ENCODE measurements at regions not wholly inside any gene's neighbourhood (a gene's known extent, or its start where the extent isn't known, plus 50 kb on each side); places are given as distances from the start of the nearest gene placed in this dataset.
"Not testable (repeated sequence)": the region's sequence is repeated elsewhere in the genome, so short reads cannot be mapped to it uniquely, and the experiment has no call there.

DNA sequence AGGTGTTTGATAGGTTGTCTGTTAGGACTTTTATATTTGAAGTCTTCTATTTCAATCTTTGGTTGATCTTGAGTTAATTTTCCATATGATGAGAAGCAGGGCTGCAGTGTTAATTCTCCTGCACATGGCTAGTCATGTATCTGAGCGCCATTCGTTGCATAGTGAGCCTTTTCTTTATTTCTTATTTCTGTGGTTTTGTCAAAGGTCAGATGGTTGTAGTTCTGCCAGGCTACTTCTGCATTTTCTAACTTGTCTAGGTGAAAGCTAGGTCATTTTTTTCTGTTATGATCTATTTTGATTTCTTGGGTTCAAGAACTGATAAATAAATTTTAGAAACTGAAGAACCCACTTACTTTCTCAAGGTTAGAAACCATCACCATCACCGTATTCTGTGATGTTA lies 56.7 kb downstream of the CCDC74A start:
- intact Hi-C loops (cut with micrococcal nuclease), result no loop called here
- ChIA-PET POLR2A (no interaction called here), CTCF (no interaction called here)
- Mint-ChIP-seq H3K27ac (no peak overlapping the region), H3K4me3 (no peak overlapping the region), H3K36me3 (no peaks in the 10 kb centered on the region), H3K9me3 (peaks cover 0 to 2% (median 0%) of the 10 kb centered on the region in 11 donors), H3K4me1 (peaks cover 0 to 2% (median 0%) of the 10 kb centered on the region in 7 donors), H3K27me3 (peaks cover 29 to 54% (median 45%) of the 10 kb centered on the region in 5 donors)
- no peaks in the 10 kb centered on the region for H3K9me3 ChIP-seq (ENCODE audit: control insufficient read depth in 2 of 3, low read length in 3 of 3)
- ATAC-seq, result no peak
- no peaks in the 10 kb centered on the region for H3K36me3 ChIP-seq (ENCODE audit: control insufficient read depth in 2 of 3, insufficient read depth in 3 of 3, low read length in 3 of 3)
- no peaks in the 10 kb centered on the region for H3K27me3 ChIP-seq (ENCODE audit: control insufficient read depth in 2 of 2, insufficient read depth in 2 of 2, low read length in 2 of 2)
- no peaks in the 10 kb centered on the region for H3K4me1 ChIP-seq (ENCODE audit: control insufficient read depth in 2 of 2, insufficient read depth in 2 of 2, low read length in 2 of 2)
- no peak for DNase-seq
- no peak overlapping the region for H3K27ac ChIP-seq (ENCODE audit: low read depth, low read length)
- H3K4me3 ChIP-seq (ENCODE audit: low read length), result no peak overlapping the region

DNA sequence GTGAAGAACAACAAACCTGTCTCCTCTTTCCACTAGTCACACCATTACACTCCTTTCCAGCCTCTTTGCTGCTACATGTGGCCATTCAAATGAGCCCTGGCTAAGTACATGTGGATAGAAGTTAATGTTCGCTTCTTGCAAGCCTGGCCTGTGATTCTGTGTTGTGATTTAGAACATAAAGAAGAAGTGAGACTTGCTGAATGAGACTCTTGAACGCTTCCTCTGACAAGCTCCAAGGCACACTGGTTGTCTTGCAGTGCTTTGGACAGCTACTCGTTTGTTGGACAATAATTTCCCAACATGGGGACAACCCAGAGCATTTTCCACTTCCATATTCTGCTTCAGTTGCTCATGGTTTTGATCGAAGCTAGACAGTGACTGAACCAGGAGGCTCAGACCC lies 57.3 kb downstream of the CCDC74A start:
- Mint-ChIP-seq H3K4me3 (no peak overlapping the region), H3K36me3 (no peaks in the 10 kb centered on the region), H3K27ac (no peak overlapping the region), H3K27me3 (peaks cover 27 to 52% (median 43%) of the 10 kb centered on the region in 5 donors), H3K9me3 (peaks cover 0 to 2% (median 0%) of the 10 kb centered on the region in 11 donors), H3K4me1 (peaks cover 0 to 2% (median 0%) of the 10 kb centered on the region in 7 donors)
- ATAC-seq, result no peak
- DNase-seq, result no peak
- ChIA-PET CTCF (no interaction called here), POLR2A (no interaction called here)
- intact Hi-C loops (cut with micrococcal nuclease), result no loop called here
- H3K27ac ChIP-seq (ENCODE audit: low read depth, low read length), result no peak overlapping the region
- H3K4me1 ChIP-seq (ENCODE audit: control insufficient read depth in 2 of 2, insufficient read depth in 2 of 2, low read length in 2 of 2), result no peaks in the 10 kb centered on the region
- H3K36me3 ChIP-seq (ENCODE audit: control insufficient read depth in 2 of 3, insufficient read depth in 3 of 3, low read length in 3 of 3), result no peaks in the 10 kb centered on the region
- H3K4me3 ChIP-seq (ENCODE audit: low read length), result no peak overlapping the region
- no peaks in the 10 kb centered on the region for H3K27me3 ChIP-seq (ENCODE audit: control insufficient read depth in 2 of 2, insufficient read depth in 2 of 2, low read length in 2 of 2)
- no peaks in the 10 kb centered on the region for H3K9me3 ChIP-seq (ENCODE audit: control insufficient read depth in 2 of 3, low read length in 3 of 3)

DNA sequence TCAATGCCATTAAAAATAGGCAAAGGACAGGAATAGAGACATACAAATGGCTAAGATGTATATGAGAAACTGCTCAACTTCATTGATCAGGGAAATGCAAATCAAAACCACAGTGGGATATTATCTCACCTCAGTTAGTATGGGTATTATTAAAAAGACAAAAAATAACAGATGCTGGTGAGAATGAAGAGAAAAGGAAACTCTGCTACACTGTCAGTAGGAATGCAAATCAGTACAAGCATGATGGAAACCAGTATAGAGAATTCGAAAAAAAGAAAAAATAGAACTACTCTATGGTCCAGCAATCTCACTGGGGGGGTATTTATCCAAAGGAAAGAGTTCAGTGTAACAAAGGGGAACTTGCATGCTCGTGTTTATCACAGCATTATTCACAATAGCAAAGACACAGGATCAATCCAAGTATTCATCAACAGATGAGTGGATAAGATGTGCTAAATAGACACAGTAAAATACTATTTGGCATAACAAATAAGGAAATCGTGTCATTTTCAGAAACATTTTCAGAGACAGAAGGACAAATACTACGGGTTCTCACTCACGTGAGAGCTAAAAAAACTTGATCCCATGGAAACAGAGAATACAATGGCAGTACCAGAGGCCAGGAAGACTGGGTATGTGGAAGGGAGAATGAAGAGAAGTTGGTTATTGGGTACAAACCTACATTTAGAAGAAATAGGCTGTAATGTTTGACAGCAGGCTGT lies 60.6 kb downstream of the CCDC74A start:
- CTCF ChIA-PET, result no interaction called here
- POLR2A ChIA-PET, result no interaction called here
- peaks cover 0 to 2% (median 0%) of the 10 kb centered on the region in 11 donors for H3K9me3 Mint-ChIP-seq

DNA sequence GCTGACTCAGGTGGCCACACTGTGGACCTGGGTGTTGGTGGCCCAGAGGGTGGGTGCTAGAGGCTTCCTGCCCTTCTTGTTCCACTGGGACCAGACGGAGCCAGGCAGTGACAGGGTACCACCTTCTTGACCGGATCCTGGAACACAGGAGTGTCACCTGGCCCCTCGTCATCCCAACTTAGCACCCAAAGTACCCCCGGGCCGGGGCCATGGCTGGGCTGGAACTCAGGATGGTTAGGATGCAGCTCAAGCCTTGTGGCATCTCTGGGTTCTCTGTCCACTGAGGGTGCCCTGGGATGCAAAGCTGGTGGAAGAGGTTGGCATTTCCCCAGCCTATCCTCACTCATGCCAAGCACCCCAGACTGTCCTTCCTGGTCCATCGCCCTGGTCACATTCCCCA lies 61.4 kb downstream of the CCDC74A start:
- ATAC-seq, result not testable (repeated sequence)

More for the DNA sequence above, 60.6 kb downstream of the CCDC74A start:
- H3K27ac ChIP-seq (ENCODE audit: low read depth, low read length), result no peak overlapping the region
- no peaks in the 10 kb centered on the region for H3K36me3 ChIP-seq (ENCODE audit: control insufficient read depth in 2 of 3, insufficient read depth in 3 of 3, low read length in 3 of 3)
- peaks cover 0 to 2% (median 0%) of the 10 kb centered on the region in 7 donors for H3K4me1 Mint-ChIP-seq
- H3K27me3 Mint-ChIP-seq, result peaks cover 10 to 33% (median 28%) of the 10 kb centered on the region in 5 donors
- no peak for ATAC-seq
- no peak overlapping the region for H3K4me3 Mint-ChIP-seq
- no peak overlapping the region for H3K4me3 ChIP-seq (ENCODE audit: low read length)
- intact Hi-C loops (cut with micrococcal nuclease), result no loop called here
- no peaks in the 10 kb centered on the region for H3K9me3 ChIP-seq (ENCODE audit: control insufficient read depth in 2 of 3, low read length in 3 of 3)
- H3K36me3 Mint-ChIP-seq, result no peaks in the 10 kb centered on the region
- no peak overlapping the region for H3K27ac Mint-ChIP-seq
- no peaks in the 10 kb centered on the region for H3K4me1 ChIP-seq (ENCODE audit: control insufficient read depth in 2 of 2, insufficient read depth in 2 of 2, low read length in 2 of 2)
- DNase-seq, result no peak
- H3K27me3 ChIP-seq (ENCODE audit: control insufficient read depth in 2 of 2, insufficient read depth in 2 of 2, low read length in 2 of 2), result no peaks in the 10 kb centered on the region

DNA sequence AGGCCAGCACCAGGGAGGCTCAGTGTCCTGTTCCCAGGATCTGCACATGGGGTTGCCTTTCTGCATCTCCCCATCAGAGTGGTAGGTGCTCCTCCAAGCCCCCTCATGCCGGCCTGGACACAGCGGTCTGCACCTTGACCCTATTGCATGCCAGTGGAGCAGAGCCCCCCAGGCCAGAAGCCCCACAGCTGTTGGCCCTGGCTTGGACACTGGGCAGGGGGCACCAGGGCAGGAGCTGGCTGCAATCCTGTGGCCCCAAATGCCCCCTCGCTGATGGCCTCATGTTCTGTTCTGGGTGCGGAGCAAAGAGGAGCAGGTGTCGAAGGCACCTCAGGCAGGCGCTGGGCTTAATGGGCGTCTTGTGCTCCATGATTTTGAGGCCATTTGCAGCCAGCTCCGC lies 62.7 kb downstream of the CCDC74A start:
- H3K4me1 ChIP-seq (ENCODE audit: control insufficient read depth in 2 of 2, insufficient read depth in 2 of 2, low read length in 2 of 2), result no peaks in the 10 kb centered on the region
- Mint-ChIP-seq H3K9me3 (no peaks in the 10 kb centered on the region), H3K36me3 (no peaks in the 10 kb centered on the region), H3K4me1 (peaks cover 0 to 2% (median 0%) of the 10 kb centered on the region in 7 donors), H3K27me3 (peaks cover 8 to 25% (median 19%) of the 10 kb centered on the region in 5 donors), H3K4me3 (no peak overlapping the region), H3K27ac (no peak overlapping the region)
- no peaks in the 10 kb centered on the region for H3K27me3 ChIP-seq (ENCODE audit: control insufficient read depth in 2 of 2, insufficient read depth in 2 of 2, low read length in 2 of 2)
- no peak overlapping the region for H3K27ac ChIP-seq (ENCODE audit: low read depth, low read length)
- DNase-seq, result no peak
- ChIA-PET POLR2A (no interaction called here), CTCF (interaction anchor here (0.6 kb wide), 1 partner anchor 444 kb away, joined by 3 read pairs; no protein-coding TSS in a partner anchor)
- intact Hi-C loops (cut with micrococcal nuclease), result no loop called here
- ATAC-seq, result no peak
- no peaks in the 10 kb centered on the region for H3K36me3 ChIP-seq (ENCODE audit: control insufficient read depth in 2 of 3, insufficient read depth in 3 of 3, low read length in 3 of 3)
- no peaks in the 10 kb centered on the region for H3K9me3 ChIP-seq (ENCODE audit: control insufficient read depth in 2 of 3, low read length in 3 of 3)
- no peak overlapping the region for H3K4me3 ChIP-seq (ENCODE audit: low read length)

More for the DNA sequence above, 61.4 kb downstream of the CCDC74A start:
- H3K4me1 ChIP-seq (ENCODE audit: control insufficient read depth in 2 of 2, insufficient read depth in 2 of 2, low read length in 2 of 2); DNase-seq; POLR2A ChIA-PET; H3K27ac Mint-ChIP-seq; H3K4me1 Mint-ChIP-seq; intact Hi-C loops (cut with micrococcal nuclease); CTCF ChIA-PET; H3K4me3 ChIP-seq (ENCODE audit: low read length); H3K4me3 Mint-ChIP-seq; H3K9me3 Mint-ChIP-seq; H3K36me3 Mint-ChIP-seq; H3K9me3 ChIP-seq (ENCODE audit: control insufficient read depth in 2 of 3, low read length in 3 of 3); H3K36me3 ChIP-seq (ENCODE audit: control insufficient read depth in 2 of 3, insufficient read depth in 3 of 3, low read length in 3 of 3); H3K27me3 ChIP-seq (ENCODE audit: control insufficient read depth in 2 of 2, insufficient read depth in 2 of 2, low read length in 2 of 2); H3K27ac ChIP-seq (ENCODE audit: low read depth, low read length): not testable (repeated sequence)
- H3K27me3 Mint-ChIP-seq, result peaks cover 8 to 25% (median 20%) of the 10 kb centered on the region in 5 donors

DNA sequence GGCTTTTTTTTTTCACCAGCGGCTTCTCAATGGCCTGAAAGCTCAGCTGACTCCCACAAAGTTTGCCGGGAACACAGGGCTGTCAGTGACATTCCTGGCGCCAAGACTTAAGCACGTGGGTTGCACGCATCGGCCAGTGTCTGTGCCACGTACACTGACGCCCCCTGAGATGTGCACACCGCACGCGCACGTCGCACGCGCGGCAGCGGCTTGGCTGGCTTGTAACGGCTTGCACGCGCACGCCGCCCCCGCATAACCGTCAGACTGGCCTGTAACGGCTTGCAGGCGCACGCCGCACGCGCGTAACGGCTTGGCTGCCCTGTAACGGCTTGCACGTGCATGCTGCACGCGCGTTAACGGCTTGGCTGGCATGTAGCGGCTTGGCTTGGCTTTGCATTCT lies 63.2 kb downstream of the CCDC74A start:
- Histone ChIP-seq H3K27me3 (ENCODE audit: control insufficient read depth in 2 of 2, insufficient read depth in 2 of 2, low read length in 2 of 2) (no peaks in the 10 kb centered on the region), H3K9me3 (ENCODE audit: control insufficient read depth in 2 of 3, low read length in 3 of 3) (no peaks in the 10 kb centered on the region), H3K4me1 (ENCODE audit: control insufficient read depth in 2 of 2, insufficient read depth in 2 of 2, low read length in 2 of 2) (no peaks in the 10 kb centered on the region), H3K4me3 (ENCODE audit: low read length) (no peak overlapping the region), H3K27ac (ENCODE audit: low read depth, low read length) (no peak overlapping the region), H3K36me3 (ENCODE audit: control insufficient read depth in 2 of 3, insufficient read depth in 3 of 3, low read length in 3 of 3) (no peaks in the 10 kb centered on the region)
- ChIA-PET POLR2A (no interaction called here), CTCF (no interaction called here)
- Mint-ChIP-seq H3K9me3 (no peaks in the 10 kb centered on the region), H3K36me3 (no peaks in the 10 kb centered on the region), H3K4me3 (no peak overlapping the region), H3K4me1 (peaks cover 0 to under 1% (median 0%) of the 10 kb centered on the region in 7 donors), H3K27ac (no peak overlapping the region), H3K27me3 (peaks cover 8 to 25% (median 20%) of the 10 kb centered on the region in 5 donors)
- ATAC-seq (no peak), DNase-seq (no peak)
- intact Hi-C loops (cut with micrococcal nuclease), result no loop called here

DNA sequence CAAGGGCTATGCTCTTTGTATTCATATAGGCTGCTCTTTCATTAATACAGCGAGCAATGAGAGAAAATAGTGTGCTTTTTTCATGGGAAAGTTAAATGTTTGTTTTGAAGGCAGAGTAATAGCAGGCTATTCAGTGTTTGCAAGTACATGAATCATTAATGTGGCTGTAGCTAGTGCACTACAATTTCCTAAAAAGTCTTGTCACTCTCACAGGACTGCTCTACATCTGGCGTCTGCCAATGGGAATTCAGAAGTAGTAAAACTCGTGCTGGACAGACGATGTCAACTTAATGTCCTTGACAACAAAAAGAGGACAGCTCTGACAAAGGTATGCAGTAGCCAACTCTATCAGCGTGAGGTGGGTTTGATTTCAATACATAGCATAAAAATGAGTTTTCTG lies 68.9 kb downstream of the CCDC74A start:
- H3K36me3 Mint-ChIP-seq; ATAC-seq; H3K4me1 Mint-ChIP-seq; DNase-seq; H3K27ac Mint-ChIP-seq; H3K36me3 ChIP-seq (ENCODE audit: control insufficient read depth in 2 of 3, insufficient read depth in 3 of 3, low read length in 3 of 3); H3K9me3 Mint-ChIP-seq; H3K27me3 ChIP-seq (ENCODE audit: control insufficient read depth in 2 of 2, insufficient read depth in 2 of 2, low read length in 2 of 2); intact Hi-C loops (cut with micrococcal nuclease); H3K4me3 ChIP-seq (ENCODE audit: low read length); H3K9me3 ChIP-seq (ENCODE audit: control insufficient read depth in 2 of 3, low read length in 3 of 3); H3K4me1 ChIP-seq (ENCODE audit: control insufficient read depth in 2 of 2, insufficient read depth in 2 of 2, low read length in 2 of 2); H3K4me3 Mint-ChIP-seq; CTCF ChIA-PET; H3K27ac ChIP-seq (ENCODE audit: low read depth, low read length); POLR2A ChIA-PET: not testable (repeated sequence)
- peaks cover 10 to 24% (median 22%) of the 10 kb centered on the region in 5 donors for H3K27me3 Mint-ChIP-seq

Data from naive thymus-derived CD4-positive, alpha-beta T cell (primary cell).